GM21515 (cell line): ENCODE measurements at regions not wholly inside any gene's neighbourhood (a gene's known extent, or its start where the extent isn't known, plus 50 kb on each side); places are given as distances from the start of the nearest gene placed in this dataset.

ENCODE experiments used
- ATAC-seq: cut with Tn5 transposase; IDR thresholded peaks from one replicate; pipeline ENCODE4 v1.9.1; 2021; ENCODE audit not compliant: unreplicated experiment

- no peak for ATAC-seq
Measured at GRCh38 chr6:63371104-63371715, 51.4 kb upstream of the LGSN start.

- ATAC-seq = no peak
Measured at GRCh38 chr6:63372951-63373533, 53.3 kb upstream of the LGSN start.

- peak; percentile 52 for ATAC-seq
Measured at GRCh38 chr6:63389191-63389844, 69.5 kb upstream of the LGSN start.

- ATAC-seq = no peak
Measured at GRCh38 chr6:63391203-63391970, 71.6 kb upstream of the LGSN start.

- no peak for ATAC-seq
Measured at GRCh38 chr6:63392092-63392724, 72.4 kb upstream of the LGSN start.

GRCh38 chr6:63394656-63395308, 75.0 kb upstream of the LGSN start:
- ATAC-seq = no peak

- ATAC-seq = no peak
Measured at GRCh38 chr6:63395381-63395780, 75.6 kb upstream of the LGSN start.

- ATAC-seq = no peak
Measured at GRCh38 chr6:63403725-63404124, 83.9 kb upstream of the LGSN start.

GRCh38 chr6:63410435-63411426, 90.9 kb upstream of the LGSN start:
- no peak for ATAC-seq

GRCh38 chr6:63415286-63415685, 95.5 kb upstream of the LGSN start:
- no peak for ATAC-seq

GRCh38 chr6:63418741-63419140, 99.0 kb upstream of the LGSN start:
- no peak for ATAC-seq

- ATAC-seq = no peak
Measured at GRCh38 chr6:63424636-63425035, 104.9 kb upstream of the LGSN start.

GRCh38 chr6:63425493-63425892, 105.7 kb upstream of the LGSN start:
- no peak for ATAC-seq

- no peak for ATAC-seq
Measured at GRCh38 chr6:63426844-63427243, 107.1 kb upstream of the LGSN start.

- ATAC-seq = no peak
Measured at GRCh38 chr6:63427951-63428350, 108.2 kb upstream of the LGSN start.

- no peak for ATAC-seq
Measured at GRCh38 chr6:63430985-63431519, 111.3 kb upstream of the LGSN start.

GRCh38 chr6:63434943-63435342, 115.2 kb upstream of the LGSN start:
- no peak for ATAC-seq

GRCh38 chr6:63436356-63436755, 116.6 kb upstream of the LGSN start:
- no peak for ATAC-seq

- ATAC-seq = no peak
Measured at GRCh38 chr6:63437058-63437457, 117.3 kb upstream of the LGSN start.
